HG03066 (cell line): ENCODE measurements at regions not wholly inside any gene's neighbourhood (a gene's known extent, or its start where the extent isn't known, plus 50 kb on each side); places are given as distances from the start of the nearest gene placed in this dataset.
"Not testable (repeated sequence)": the region's sequence is repeated elsewhere in the genome, so short reads cannot be mapped to it uniquely, and the experiment has no call there.

ENCODE experiments used
- ATAC-seq: cut with Tn5 transposase; IDR thresholded peaks from one replicate; pipeline ENCODE4 v1.9.1; 2021; ENCODE audit warnings: low read depth; ENCODE audit not compliant: unreplicated experiment

- no peak for ATAC-seq
These were observed 136.8 kb upstream of the PRKD1 start for GRCh38 chr14:30064454-30064853.

- no peak for ATAC-seq
These were observed 141.9 kb upstream of the PRKD1 start for GRCh38 chr14:30069536-30069935.

- not testable (repeated sequence) for ATAC-seq
These were observed 144.8 kb upstream of the PRKD1 start for GRCh38 chr14:30072454-30072853.

- no peak for ATAC-seq
These were observed 150.3 kb upstream of the PRKD1 start for GRCh38 chr14:30077946-30078345.

- ATAC-seq = no peak
These were observed 151.3 kb upstream of the PRKD1 start for GRCh38 chr14:30078811-30079402.

- no peak for ATAC-seq
These were observed 154.8 kb upstream of the PRKD1 start for GRCh38 chr14:30082486-30082885.

GRCh38 chr14:30084811-30085210 lies 157.2 kb upstream of the PRKD1 start:
- ATAC-seq = no peak

- ATAC-seq = no peak
These were observed 158.3 kb upstream of the PRKD1 start for GRCh38 chr14:30085943-30086342.

- ATAC-seq = no peak
These were observed 161.0 kb upstream of the PRKD1 start for GRCh38 chr14:30088620-30089019.

GRCh38 chr14:30108975-30109700 lies 181.5 kb upstream of the PRKD1 start:
- ATAC-seq = no peak

- no peak for ATAC-seq
These were observed 186.4 kb upstream of the PRKD1 start for GRCh38 chr14:30114051-30114450.

- ATAC-seq = no peak
These were observed 188.1 kb upstream of the PRKD1 start for GRCh38 chr14:30115756-30116155.

GRCh38 chr14:30118992-30119640 lies 191.5 kb upstream of the PRKD1 start:
- ATAC-seq = no peak

GRCh38 chr14:30125322-30125979 lies 197.8 kb upstream of the PRKD1 start:
- no peak for ATAC-seq

- ATAC-seq = no peak
These were observed 202.2 kb upstream of the PRKD1 start for GRCh38 chr14:30129807-30130206.

- ATAC-seq = no peak
These were observed 204.0 kb upstream of the PRKD1 start for GRCh38 chr14:30131581-30132097.

- ATAC-seq = no peak
These were observed 204.5 kb upstream of the PRKD1 start for GRCh38 chr14:30132196-30132595.

GRCh38 chr14:30134936-30135335 lies 207.3 kb upstream of the PRKD1 start:
- no peak for ATAC-seq

- ATAC-seq = no peak
These were observed 210.9 kb upstream of the PRKD1 start for GRCh38 chr14:30138567-30138966.

- ATAC-seq = no peak
These were observed 214.6 kb upstream of the PRKD1 start for GRCh38 chr14:30142216-30142615.

- no peak for ATAC-seq
These were observed 216.0 kb upstream of the PRKD1 start for GRCh38 chr14:30143627-30144026.
